H9 (cell line): ENCODE measurements at regions not wholly inside any gene's neighbourhood (a gene's known extent, or its start where the extent isn't known, plus 50 kb on each side); places are given as distances from the start of the nearest gene placed in this dataset.

Source experiments
- DNase-seq: peaks from one replicate; pipeline ENCODE4 v3.0.0-alpha.2; 2017
- H2AFZ ChIP-seq: one replicate; pipeline ENCODE4 v1.6.1; 2013; ENCODE audit warnings: mild to moderate bottlenecking, low read length, control low read depth, moderate library complexity
- H2AK5ac ChIP-seq: 2 replicates; pipeline ENCODE4 v1.6.1; 2013; ENCODE audit warnings: low read length, control low read depth, mixed read lengths; ENCODE audit not compliant: insufficient read length
- H2BK120ac ChIP-seq: one replicate; pipeline ENCODE4 v1.6.1; 2013; ENCODE audit warnings: low read depth, mild to moderate bottlenecking, low read length, control low read depth, inconsistent platforms; ENCODE audit not compliant: poor library complexity, severe bottlenecking
- H2BK12ac ChIP-seq: 2 replicates; pipeline ENCODE4 v1.6.1; 2013; ENCODE audit warnings: low read length, control low read depth, mixed read lengths, low read depth; ENCODE audit not compliant: insufficient read length
- H2BK15ac ChIP-seq: 2 replicates; pipeline ENCODE4 v1.6.1; 2013; ENCODE audit warnings: low read depth, low read length, control low read depth
- H2BK20ac ChIP-seq: one replicate; pipeline ENCODE4 v1.6.1; 2013; ENCODE audit warnings: low read depth, mild to moderate bottlenecking, low read length, control low read depth, inconsistent platforms; ENCODE audit not compliant: poor library complexity, severe bottlenecking
- H2BK5ac ChIP-seq: 2 replicates; pipeline ENCODE4 v1.6.1; 2013; ENCODE audit warnings: low read length, control low read depth, mixed read lengths; ENCODE audit not compliant: insufficient read length
- H3K14ac ChIP-seq: 2 replicates; pipeline ENCODE4 v1.6.1; 2013; ENCODE audit warnings: low read length, control low read depth; ENCODE audit not compliant: insufficient read depth
- H3K18ac ChIP-seq: 2 replicates; pipeline ENCODE4 v1.6.1; 2013; ENCODE audit warnings: low read depth, mild to moderate bottlenecking, mixed read lengths, low read length, control low read depth; ENCODE audit not compliant: insufficient read length
- H3K23ac ChIP-seq: 2 replicates; pipeline ENCODE4 v1.6.1; 2013; ENCODE audit warnings: low read length, control low read depth, mixed read lengths, low read depth; ENCODE audit not compliant: insufficient read length
- H3K23me2 ChIP-seq: 2 replicates; pipeline ENCODE4 v1.6.1; 2013; ENCODE audit warnings: low read depth, mild to moderate bottlenecking, mixed read lengths, low read length, control low read depth; ENCODE audit not compliant: insufficient read length, poor library complexity, severe bottlenecking
- H3K27ac ChIP-seq: 2 replicates; pipeline ENCODE4 v1.5.1; 2013; ENCODE audit warnings: low read length, control low read depth, mixed read lengths, low read depth; ENCODE audit not compliant: insufficient read length
- H3K27me3 ChIP-seq: 2 replicates; pipeline ENCODE4 v1.6.1; 2013; ENCODE audit warnings: low read length, control low read depth, inconsistent platforms; ENCODE audit not compliant: insufficient read depth
- H3K4ac ChIP-seq: 2 replicates; pipeline ENCODE4 v1.6.1; 2013; ENCODE audit warnings: low read depth, mild to moderate bottlenecking, control low read depth, inconsistent platforms, low read length, moderate library complexity
- H3K4me1 ChIP-seq: 2 replicates; pipeline ENCODE4 v1.6.1; 2013; ENCODE audit warnings: low read length, control low read depth, inconsistent platforms; ENCODE audit not compliant: insufficient read depth
- H3K4me2 ChIP-seq: 2 replicates; pipeline ENCODE4 v1.6.1; 2013; ENCODE audit warnings: low read length, control low read depth, mixed read lengths; ENCODE audit not compliant: insufficient read length, insufficient read depth
- H3K56ac ChIP-seq: 2 replicates; pipeline ENCODE4 v1.6.1; 2013; ENCODE audit warnings: low read depth, mild to moderate bottlenecking, mixed read lengths, low read length, control low read depth; ENCODE audit not compliant: insufficient read length
- H3K79me1 ChIP-seq: 2 replicates; pipeline ENCODE4 v1.6.1; 2013; ENCODE audit warnings: low read depth, mild to moderate bottlenecking, moderate library complexity, low read length, control low read depth, inconsistent platforms; ENCODE audit not compliant: insufficient read depth, poor library complexity, severe bottlenecking
- H3K79me2 ChIP-seq: 2 replicates; pipeline ENCODE4 v1.6.1; 2013; ENCODE audit warnings: low read length, control low read depth, inconsistent platforms; ENCODE audit not compliant: insufficient read depth
- H3K9ac ChIP-seq: 2 replicates; pipeline ENCODE4 v1.6.1; 2013; ENCODE audit warnings: low read length, control low read depth, mixed read lengths; ENCODE audit not compliant: insufficient read length; ENCODE audit errors: extremely low read depth
- H3K9me3 ChIP-seq: one replicate; pipeline ENCODE4 v1.6.1; 2013; ENCODE audit warnings: low read depth, low read length, inconsistent platforms; ENCODE audit not compliant: control insufficient read depth
- H3T11ph ChIP-seq: one replicate; pipeline ENCODE4 v1.6.1; 2013; ENCODE audit warnings: mild to moderate bottlenecking, low read length, control low read depth, inconsistent platforms
- H4K20me1 ChIP-seq: one replicate; pipeline ENCODE4 v1.6.1; 2013; ENCODE audit not compliant: control insufficient read depth, insufficient read length, insufficient read depth
- H4K5ac ChIP-seq: 2 replicates; pipeline ENCODE4 v1.6.1; 2013; ENCODE audit warnings: low read depth, mild to moderate bottlenecking, mixed read lengths, low read length, control low read depth; ENCODE audit not compliant: insufficient read length
- H4K8ac ChIP-seq: replicated peaks from 2 replicates; pipeline ENCODE4 v1.6.1; 2013; ENCODE audit warnings: low read length, control low read depth, mixed read lengths, low read depth; ENCODE audit not compliant: insufficient read length
- H4K91ac ChIP-seq: 2 replicates; pipeline ENCODE4 v1.6.1; 2013; ENCODE audit warnings: low read depth, mild to moderate bottlenecking, moderate library complexity, mixed read lengths, low read length, control low read depth; ENCODE audit not compliant: insufficient read length
- H3K27ac Mint-ChIP-seq, 3 experiments: 2 replicates in 2 of 3; 3 replicates in 1 of 3; pipeline ENCODE4 v1.8.0; 2020 to 2021; ENCODE audit warnings: mixed read lengths in 3 of 3, mild to moderate bottlenecking in 1 of 3, moderate library complexity in 1 of 3
- H3K27me3 Mint-ChIP-seq: 2 replicates; pipeline ENCODE4 v1.8.0; 2021; ENCODE audit warnings: low read depth, mild to moderate bottlenecking, moderate library complexity, mixed read lengths
- H3K36me3 Mint-ChIP-seq, 3 experiments: 2 replicates in 2 of 3; 3 replicates in 1 of 3; pipeline ENCODE4 v1.8.0; 2020 to 2021; ENCODE audit warnings: low read depth in 3 of 3, mixed read lengths in 3 of 3; ENCODE audit not compliant: insufficient read depth in 1 of 3
- H3K4me1 Mint-ChIP-seq, 2 experiments: 2 replicates each; pipeline ENCODE4 v1.8.0; 2020; ENCODE audit warnings: mixed read lengths in 2 of 2
- H3K4me3 Mint-ChIP-seq, 2 experiments: 2 replicates in 1 of 2; 3 replicates in 1 of 2; pipeline ENCODE4 v1.8.0; 2020 to 2021; ENCODE audit warnings: mild to moderate bottlenecking in 2 of 2, mixed read lengths in 2 of 2, moderate library complexity in 1 of 2
- H3K9me3 Mint-ChIP-seq, 2 experiments: 2 replicates in 1 of 2; 3 replicates in 1 of 2; pipeline ENCODE4 v1.8.0; 2020; ENCODE audit warnings: mild to moderate bottlenecking in 2 of 2, mixed read lengths in 2 of 2, moderate library complexity in 1 of 2
- WGBS: extraction: QIAGEN DNeasy Blood & Tissue Kit; methylation state at CpG from one replicate; pipeline ENCODE4 v1.1.7; 2013; ENCODE audit warnings: missing lambda C conversion rate, low lambda C conversion rate, mixed read lengths; ENCODE audit not compliant: insufficient read length; ENCODE audit errors: extremely low coverage; 5-methylcytosine and 5-hydroxymethylcytosine counted together
- TF ChIP-seq, protein P1 (sequence below): fragments of 200-600 bp; sonication (generic); conservative IDR thresholded peaks from 3 replicates; pipeline ENCODE4 v1.8.0; 2021; ENCODE audit warnings: antibody characterized with exemption, mild to moderate bottlenecking

DNA sequence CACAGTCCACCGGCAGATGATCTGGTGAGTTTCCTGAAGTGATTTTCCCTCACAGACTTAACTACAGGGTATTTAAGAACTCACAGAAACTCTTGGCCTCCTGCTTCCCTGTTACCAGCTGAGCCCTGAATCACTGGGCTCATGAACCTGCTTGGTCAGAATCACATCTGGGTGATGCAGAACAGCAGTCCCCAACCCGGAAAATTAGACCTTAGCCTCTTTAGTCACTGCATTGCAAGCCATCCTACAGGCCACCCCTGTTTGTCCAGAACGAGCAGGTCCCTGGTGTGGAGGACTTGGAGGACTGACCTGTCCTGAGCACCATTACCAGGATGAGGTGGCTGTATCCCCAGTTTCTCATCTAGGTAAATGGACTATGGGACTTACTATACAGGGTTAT, 539.2 kb downstream of the TNS3 start:
- Histone ChIP-seq H3K79me2 (no peaks in the 10 kb centered on the region), H3K4me2 (no peak overlapping the region), H4K20me1 (no peaks in the 10 kb centered on the region), H3K27me3 (no peaks in the 10 kb centered on the region), H3K4ac (no peak overlapping the region), H2AFZ (no peak overlapping the region), H3T11ph (no peak overlapping the region), H3K4me1 (no peaks in the 10 kb centered on the region; the same call in 1 of the 2 replicates), H3K9me3 (no peaks in the 10 kb centered on the region), H3K56ac (no peak overlapping the region), H2BK20ac (no peak overlapping the region), H4K91ac (no peak overlapping the region), H3K23ac (no peak overlapping the region), H2BK5ac (no peak overlapping the region), H4K5ac (no peak overlapping the region), H3K14ac (no peak overlapping the region), H3K27ac (no peak overlapping the region), H3K23me2 (no peaks in the 10 kb centered on the region), H3K18ac (no peak overlapping the region), H2AK5ac (no peak overlapping the region), H2BK120ac (no peak overlapping the region), H3K79me1 (no peaks in the 10 kb centered on the region), H2BK15ac (no peak overlapping the region), H3K9ac (no peak overlapping the region), H4K8ac (no peak overlapping the region), H2BK12ac (no peak overlapping the region)
- Mint-ChIP-seq H3K27ac (no peak overlapping the region), H3K36me3 (no peaks in the 10 kb centered on the region), H3K9me3 (no peaks in the 10 kb centered on the region), H3K27me3 (peaks cover 9% of the 10 kb centered on the region), H3K4me3 (no peak overlapping the region), H3K4me1 (peaks cover 25 to 29% of the 10 kb centered on the region in 2 experiments)
- TF ChIP-seq, protein P1, sequence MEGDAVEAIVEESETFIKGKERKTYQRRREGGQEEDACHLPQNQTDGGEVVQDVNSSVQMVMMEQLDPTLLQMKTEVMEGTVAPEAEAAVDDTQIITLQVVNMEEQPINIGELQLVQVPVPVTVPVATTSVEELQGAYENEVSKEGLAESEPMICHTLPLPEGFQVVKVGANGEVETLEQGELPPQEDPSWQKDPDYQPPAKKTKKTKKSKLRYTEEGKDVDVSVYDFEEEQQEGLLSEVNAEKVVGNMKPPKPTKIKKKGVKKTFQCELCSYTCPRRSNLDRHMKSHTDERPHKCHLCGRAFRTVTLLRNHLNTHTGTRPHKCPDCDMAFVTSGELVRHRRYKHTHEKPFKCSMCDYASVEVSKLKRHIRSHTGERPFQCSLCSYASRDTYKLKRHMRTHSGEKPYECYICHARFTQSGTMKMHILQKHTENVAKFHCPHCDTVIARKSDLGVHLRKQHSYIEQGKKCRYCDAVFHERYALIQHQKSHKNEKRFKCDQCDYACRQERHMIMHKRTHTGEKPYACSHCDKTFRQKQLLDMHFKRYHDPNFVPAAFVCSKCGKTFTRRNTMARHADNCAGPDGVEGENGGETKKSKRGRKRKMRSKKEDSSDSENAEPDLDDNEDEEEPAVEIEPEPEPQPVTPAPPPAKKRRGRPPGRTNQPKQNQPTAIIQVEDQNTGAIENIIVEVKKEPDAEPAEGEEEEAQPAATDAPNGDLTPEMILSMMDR = no peak
- DNase-seq = no peak
- WGBS = no CpG with 5 or more reads among the region's 3 CpGs
